ENCODE measurements at regions not wholly inside any gene's neighbourhood (a gene's known extent, or its start where the extent isn't known, plus 50 kb on each side); places are given as distances from the start of the nearest gene placed in this dataset.

GRCh38 chr1:87897481-87897880 is 568.8 kb downstream of the LMO4 start:
- H3K36me3 ChIP-seq (ENCODE audit: low read depth, low read length) = no peaks in the 10 kb centered on the region
- H3K27me3 ChIP-seq (ENCODE audit: low read length) = no peaks in the 10 kb centered on the region
- POLR2A ChIA-PET (ENCODE audit: unreplicated experiment) = no interaction called here
- CTCF ChIA-PET = no interaction called here
- H4K20me1 ChIP-seq (ENCODE audit: low read length) = no peaks in the 10 kb centered on the region
- no peak overlapping the region for H3K4me3 ChIP-seq (ENCODE audit: low read length)
- no peaks in the 10 kb centered on the region for H3K4me1 ChIP-seq (ENCODE audit: insufficient read depth, low read length)
- no peak overlapping the region for H3K27ac ChIP-seq (ENCODE audit: low read length)
- TF ChIP-seq EZH2phosphoT487 (IDR thresholded peaks at IDR 0.05; ENCODE audit: borderline replicate concordance, low read length) (no peak), EZH2 (IDR thresholded peaks at IDR 0.05; ENCODE audit: low read length, unreplicated experiment) (no peak), CTCF (conservative IDR thresholded peaks at IDR 0.05; ENCODE audit: low read depth, low read length) (no peak)
- H3K9ac ChIP-seq (ENCODE audit: low read length) = no peak overlapping the region
- ATAC-seq (no peak), DNase-seq (no peak)
- no TSS peak for BruUV-seq (replicated peaks)
- no peaks in the 10 kb centered on the region for H3K79me2 ChIP-seq (ENCODE audit: low read length)
- intact Hi-C loops (cut with micrococcal nuclease) = no loop called here
- no peaks in the 10 kb centered on the region for H3K9me3 ChIP-seq (ENCODE audit: low read length)
- no peaks in the 10 kb centered on the region for H3K9me2 ChIP-seq (replicated peaks; ENCODE audit: low read length)
- no peak overlapping the region for H3K4me2 ChIP-seq (ENCODE audit: low read length)
- H2AFZ ChIP-seq (ENCODE audit: low read length) = no peak overlapping the region
- H3F3A ChIP-seq (ENCODE audit: low read length, unreplicated experiment) = no peaks in the 10 kb centered on the region

- H3K4me1 ChIP-seq (ENCODE audit: insufficient read depth, low read length) = no peaks in the 10 kb centered on the region
- H3K27ac ChIP-seq (ENCODE audit: low read length) = no peak overlapping the region
- no peak overlapping the region for H3K4me2 ChIP-seq (ENCODE audit: low read length)
- intact Hi-C loops (cut with micrococcal nuclease) = no loop called here
- ATAC-seq (no peak), DNase-seq (no peak)
- H2AFZ ChIP-seq (ENCODE audit: low read length) = no peak overlapping the region
- H3F3A ChIP-seq (ENCODE audit: low read length, unreplicated experiment) = no peaks in the 10 kb centered on the region
- ChIA-PET CTCF (no interaction called here), POLR2A (ENCODE audit: unreplicated experiment) (no interaction called here)
- no peaks in the 10 kb centered on the region for H3K27me3 ChIP-seq (ENCODE audit: low read length)
- H4K20me1 ChIP-seq (ENCODE audit: low read length) = no peaks in the 10 kb centered on the region
- TF ChIP-seq EZH2 (IDR thresholded peaks at IDR 0.05; ENCODE audit: low read length, unreplicated experiment) (no peak), CTCF (conservative IDR thresholded peaks at IDR 0.05; ENCODE audit: low read depth, low read length) (no peak)
- no peaks in the 10 kb centered on the region for H3K36me3 ChIP-seq (ENCODE audit: low read depth, low read length)
- no peak overlapping the region for H3K9ac ChIP-seq (ENCODE audit: low read length)
- no TSS peak for BruUV-seq (replicated peaks)
- H3K9me2 ChIP-seq (replicated peaks; ENCODE audit: low read length) = no peaks in the 10 kb centered on the region
- H3K4me3 ChIP-seq (ENCODE audit: low read length) = no peak overlapping the region
- H3K79me2 ChIP-seq (ENCODE audit: low read length) = no peaks in the 10 kb centered on the region
- no peaks in the 10 kb centered on the region for H3K9me3 ChIP-seq (ENCODE audit: low read length)
Observed at GRCh38 chr1:87898431-87898830, 569.8 kb downstream of the LMO4 start.

- ChIA-PET POLR2A (ENCODE audit: unreplicated experiment) (no interaction called here), CTCF (no interaction called here)
- Histone ChIP-seq H2AFZ (ENCODE audit: low read length) (no peak overlapping the region), H3K9ac (ENCODE audit: low read length) (no peak overlapping the region), H3K27ac (ENCODE audit: low read length) (no peak overlapping the region), H3K4me3 (ENCODE audit: low read length) (no peak overlapping the region), H3K4me1 (ENCODE audit: insufficient read depth, low read length) (no peaks in the 10 kb centered on the region), H4K20me1 (ENCODE audit: low read length) (no peaks in the 10 kb centered on the region), H3K9me2 (replicated peaks; ENCODE audit: low read length) (no peaks in the 10 kb centered on the region), H3K4me2 (ENCODE audit: low read length) (no peak overlapping the region), H3K79me2 (ENCODE audit: low read length) (no peaks in the 10 kb centered on the region), H3K27me3 (ENCODE audit: low read length) (no peaks in the 10 kb centered on the region), H3F3A (ENCODE audit: low read length, unreplicated experiment) (no peaks in the 10 kb centered on the region), H3K9me3 (ENCODE audit: low read length) (no peaks in the 10 kb centered on the region), H3K36me3 (ENCODE audit: low read depth, low read length) (no peaks in the 10 kb centered on the region)
- DNase-seq = no peak
- TF ChIP-seq EZH2phosphoT487 (IDR thresholded peaks at IDR 0.05; ENCODE audit: borderline replicate concordance, low read length) = no peak
- TF ChIP-seq EZH2 (IDR thresholded peaks at IDR 0.05; ENCODE audit: low read length, unreplicated experiment) = no peak
- ATAC-seq = no peak
- BruUV-seq (replicated peaks) = no TSS peak
- intact Hi-C loops (cut with micrococcal nuclease) = no loop called here
Observed at GRCh38 chr1:87899017-87899416, 570.3 kb downstream of the LMO4 start.

Measured in PC-3 (cell line).